Keratinocyte (primary cell): ENCODE measurements at regions not wholly inside any gene's neighbourhood (a gene's known extent, or its start where the extent isn't known, plus 50 kb on each side); places are given as distances from the start of the nearest gene placed in this dataset.

Experiments
- EZH2 ChIP-seq: IDR thresholded peaks from one replicate; pipeline ENCODE4 v1.6.1; 2012; ENCODE audit warnings: inconsistent platforms, mild to moderate bottlenecking, low read length, moderate library complexity
- TF ChIP-seq, protein P1 (sequence below), 3 experiments: IDR thresholded peaks in 1 of 3; conservative IDR thresholded peaks in 1 of 3; optimal IDR thresholded peaks in 1 of 3; 2 replicates in 2 of 3; 3 replicates in 1 of 3; pipeline versions ENCODE3 to v1.5.1; 2011; ENCODE audit warnings: low read length in 3 of 3, mild to moderate bottlenecking in 3 of 3, moderate library complexity in 2 of 3, control low read depth in 1 of 3, inconsistent platforms in 1 of 3; ENCODE audit not compliant: insufficient read depth in 2 of 3; ENCODE audit errors: extremely low read depth in 1 of 3

DNA sequence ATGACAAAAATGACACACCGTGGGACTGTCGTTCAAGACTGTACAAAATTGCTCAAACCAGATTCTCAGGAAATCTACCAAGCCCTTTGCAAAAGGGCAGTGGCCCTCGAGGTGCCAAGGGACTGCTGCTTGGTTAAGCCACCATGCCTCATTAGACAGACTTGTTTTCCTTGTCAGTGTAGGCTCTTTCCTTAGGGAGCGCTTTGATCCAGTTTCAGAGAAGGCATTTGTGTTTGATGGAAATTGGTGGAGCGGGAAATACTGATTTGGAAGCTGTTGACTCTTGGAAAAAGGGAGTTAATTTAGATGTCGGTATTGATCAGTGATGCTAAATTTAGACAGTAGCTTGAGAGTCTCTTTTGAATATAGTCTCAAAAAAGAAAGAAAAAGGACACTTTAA lies 304.3 kb upstream of the UMPS start:
- TF ChIP-seq, protein P1, sequence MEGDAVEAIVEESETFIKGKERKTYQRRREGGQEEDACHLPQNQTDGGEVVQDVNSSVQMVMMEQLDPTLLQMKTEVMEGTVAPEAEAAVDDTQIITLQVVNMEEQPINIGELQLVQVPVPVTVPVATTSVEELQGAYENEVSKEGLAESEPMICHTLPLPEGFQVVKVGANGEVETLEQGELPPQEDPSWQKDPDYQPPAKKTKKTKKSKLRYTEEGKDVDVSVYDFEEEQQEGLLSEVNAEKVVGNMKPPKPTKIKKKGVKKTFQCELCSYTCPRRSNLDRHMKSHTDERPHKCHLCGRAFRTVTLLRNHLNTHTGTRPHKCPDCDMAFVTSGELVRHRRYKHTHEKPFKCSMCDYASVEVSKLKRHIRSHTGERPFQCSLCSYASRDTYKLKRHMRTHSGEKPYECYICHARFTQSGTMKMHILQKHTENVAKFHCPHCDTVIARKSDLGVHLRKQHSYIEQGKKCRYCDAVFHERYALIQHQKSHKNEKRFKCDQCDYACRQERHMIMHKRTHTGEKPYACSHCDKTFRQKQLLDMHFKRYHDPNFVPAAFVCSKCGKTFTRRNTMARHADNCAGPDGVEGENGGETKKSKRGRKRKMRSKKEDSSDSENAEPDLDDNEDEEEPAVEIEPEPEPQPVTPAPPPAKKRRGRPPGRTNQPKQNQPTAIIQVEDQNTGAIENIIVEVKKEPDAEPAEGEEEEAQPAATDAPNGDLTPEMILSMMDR (optimal IDR thresholded peaks at IDR 0.05 in 1 of 3, IDR thresholded peaks at IDR 0.05 in 1 of 3, conservative IDR thresholded peaks at IDR 0.05 in 1 of 3; ENCODE audit: extremely low read depth in 1 of 3, insufficient read depth in 2 of 3, low read length in 3 of 3) = no peak
- TF ChIP-seq EZH2 = no peak
